Pancreas (tissue), 10 donors: ENCODE measurements at regions not wholly inside any gene's neighbourhood (a gene's known extent, or its start where the extent isn't known, plus 50 kb on each side); places are given as distances from the start of the nearest gene placed in this dataset.

Source experiments
- ATAC-seq, 4 donors: fragments of 200-7000 bp; cut with Tn5 transposase; one replicate each; pipeline versions ENCODE4 v1.8.0 to v1.9.1; 2020; ENCODE audit warnings: mild to moderate bottlenecking in 4 of 4, moderate library complexity in 4 of 4
- DNase-seq, 6 donors: peaks; one replicate each; pipeline ENCODE4 v3.0.0-alpha.2; 2020
- FAIRE-seq: peaks from 2 replicates; lab custom pipeline; 2012; peaks lifted over from hg19 to GRCh38; lab: Jason Lieb, UNC
- H3K27ac ChIP-seq, 4 donors: fragments of 200-600 bp; sonication (generic); 1 replicate in 3 of 4; 2 replicates in 1 of 4; pipeline versions ENCODE4 v1.5.0 to v1.8.0; 2020
- H3K27me3 ChIP-seq, 4 donors: fragments of 200-600 bp; one replicate each; pipeline ENCODE4 v1.8.0; 2021
- H3K36me3 ChIP-seq, 3 donors: fragments of 200-600 bp; sonication (generic) in 1 of 3; one replicate each; pipeline versions ENCODE4 v1.5.0 to v1.8.0; 2020 to 2021
- H3K4me1 ChIP-seq, 3 donors: fragments of 200-600 bp; one replicate each; pipeline ENCODE4 v1.8.0; 2021
- H3K4me3 ChIP-seq, 4 donors: fragments of 200-600 bp; sonication (generic) in 2 of 4; one replicate each; pipeline versions ENCODE4 v1.5.0 to v1.8.0; 2020 to 2021
- H3K9me3 ChIP-seq, 4 donors: fragments of 200-600 bp; one replicate each; pipeline ENCODE4 v1.8.0; 2021
- CTCF ChIP-seq, 4 donors: fragments of 200-600 bp; sonication (generic) in 3 of 4; IDR thresholded peaks; one replicate each; pipeline versions ENCODE4 v1.5.0 to v1.8.0; 2021; ENCODE audit warnings: antibody characterized with exemption in 4 of 4
- WGBS, 2 donors: extraction: QIAGEN DNeasy Blood & Tissue Kit; methylation state at CpG; one replicate each; pipeline ENCODE4 v1.1.7; 2013; 5-methylcytosine and 5-hydroxymethylcytosine counted together
- intact Hi-C, 3 donors: fragments of 100-400 bp; cut with DNase I; formaldehyde crosslinking; loops; one replicate each; pipeline versions ENCODE4 v1.11.1 to v1.14.2; 2022
- donor health status: healthy with polysubstance abuse.
- donor health status: DM: no; HTN: no; CAD: no; lungs with moderate emphysema.
- donor health status: DM: no; HTN: no; CAD: no.
- donor health status: control.
- donor health status: control.
- donor health status: Bipolar disorder and iron deficiency.
- donor health status: DM: yes; HTN: yes; CAD: no.
- donor health status: DM: no; HTN: no; CAD: no.
- donor health status: DM: no; HTN: no; CAD: no.
- donor health status: DM: yes; HTN: yes; CAD: no.

GRCh38 chr3:84439476-84439875, 519.3 kb upstream of the CADM2 start:
- no peak for FAIRE-seq
- intact Hi-C loops = no loop called here
- Histone ChIP-seq H3K36me3 (no peaks in the 10 kb centered on the region), H3K9me3 (no peaks in the 10 kb centered on the region), H3K4me1 (no peaks in the 10 kb centered on the region), H3K4me3 (no peak overlapping the region), H3K27me3 (no peaks in the 10 kb centered on the region), H3K27ac (no peak overlapping the region)
- no peak for ATAC-seq
- no peak for TF ChIP-seq CTCF (IDR thresholded peaks at IDR 0.05)
- no peak for DNase-seq
- 75 to 95% methylated on average over 1 of the region's 1 CpG for WGBS, 2 donors

- DNase-seq (no peak), ATAC-seq (no peak), FAIRE-seq (no peak)
- no peaks in the 10 kb centered on the region for H3K9me3 ChIP-seq
- H3K27me3 ChIP-seq = no peaks in the 10 kb centered on the region
- H3K27ac ChIP-seq = no peak overlapping the region
- H3K36me3 ChIP-seq = no peaks in the 10 kb centered on the region
- TF ChIP-seq CTCF (IDR thresholded peaks at IDR 0.05) = no peak
- H3K4me3 ChIP-seq = no peak overlapping the region
- H3K4me1 ChIP-seq = no peaks in the 10 kb centered on the region
- intact Hi-C loops = no loop called here
- WGBS, 2 donors = 59 to 73% methylated on average over 11 of the region's 11 CpGs
These were observed 518.5 kb upstream of the CADM2 start for GRCh38 chr3:84440291-84440690.

- intact Hi-C loops = no loop called here
- Histone ChIP-seq H3K36me3 (no peaks in the 10 kb centered on the region), H3K4me1 (no peaks in the 10 kb centered on the region), H3K27me3 (no peaks in the 10 kb centered on the region), H3K9me3 (no peaks in the 10 kb centered on the region), H3K27ac (no peak overlapping the region), H3K4me3 (no peak overlapping the region)
- no peak for FAIRE-seq
- TF ChIP-seq CTCF (IDR thresholded peaks at IDR 0.05) = no peak
- WGBS, 2 donors = 66 to 80% methylated on average over 2 of the region's 2 CpGs
- no peak for DNase-seq
- ATAC-seq = no peak
These were observed 516.3 kb upstream of the CADM2 start for GRCh38 chr3:84442533-84442932.

- H3K27me3 ChIP-seq = no peaks in the 10 kb centered on the region
- FAIRE-seq (no peak), ATAC-seq (no peak), DNase-seq (no peak)
- H3K4me1 ChIP-seq = no peaks in the 10 kb centered on the region
- H3K36me3 ChIP-seq = no peaks in the 10 kb centered on the region
- WGBS, 2 donors = 46 to 55% methylated on average over 6 of the region's 6 CpGs
- no peaks in the 10 kb centered on the region for H3K9me3 ChIP-seq
- intact Hi-C loops = no loop called here
- no peak overlapping the region for H3K27ac ChIP-seq
- no peak for TF ChIP-seq CTCF (IDR thresholded peaks at IDR 0.05)
- H3K4me3 ChIP-seq = no peak overlapping the region
These were observed 513.9 kb upstream of the CADM2 start for GRCh38 chr3:84444726-84445521.

- no peak for ATAC-seq
- intact Hi-C loops = no loop called here
- no peak for DNase-seq
- Histone ChIP-seq H3K9me3 (no peaks in the 10 kb centered on the region), H3K27me3 (no peaks in the 10 kb centered on the region), H3K4me1 (no peaks in the 10 kb centered on the region), H3K4me3 (no peak overlapping the region), H3K36me3 (no peaks in the 10 kb centered on the region), H3K27ac (no peak overlapping the region)
- WGBS, 2 donors = 55% methylated on average over 8 of the region's 8 CpGs
- no peak for TF ChIP-seq CTCF (IDR thresholded peaks at IDR 0.05)
- FAIRE-seq = no peak
These were observed 471.5 kb upstream of the CADM2 start for GRCh38 chr3:84487296-84487695.
